Uterus (tissue), 3 donors: ENCODE measurements at regions not wholly inside any gene's neighbourhood (a gene's known extent, or its start where the extent isn't known, plus 50 kb on each side); places are given as distances from the start of the nearest gene placed in this dataset.
A peak's percentile ranks its signal among the peaks of the same experiment; 100 is the strongest.

ENCODE experiments used
- DNase-seq, 2 donors: peaks; one replicate each; pipeline ENCODE4 v3.0.0-alpha.2; 2019 to 2020
- H3K27ac ChIP-seq, 2 donors: fragments of 200-600 bp; sonication (generic); 1 replicate in 1 of 2; 2 replicates in 1 of 2; pipeline ENCODE4 v1.5.1; 2016 to 2018
- H3K27me3 ChIP-seq, 2 donors: fragments of 200-600 bp; sonication (generic); one replicate each; pipeline ENCODE4 v1.5.1; 2018 to 2019; ENCODE audit warnings: control low read depth in 1 of 2
- H3K36me3 ChIP-seq, 2 donors: fragments of 200-600 bp; sonication (generic); one replicate each; pipeline ENCODE4 v1.5.1; 2019; ENCODE audit warnings: control low read depth in 1 of 2
- H3K4me1 ChIP-seq, 2 donors: fragments of 200-600 bp; sonication (generic); one replicate each; pipeline ENCODE4 v1.5.1; 2018 to 2019; ENCODE audit warnings: control low read depth in 1 of 2
- H3K4me3 ChIP-seq, 2 donors: fragments of 200-600 bp; sonication (generic); 1 replicate in 1 of 2; 2 replicates in 1 of 2; pipeline ENCODE4 v1.5.1; 2018 to 2019; ENCODE audit warnings: mild to moderate bottlenecking in 1 of 2
- H3K9me3 ChIP-seq, 2 donors: fragments of 200-600 bp; sonication (generic); one replicate each; pipeline ENCODE4 v1.5.1; 2019; ENCODE audit warnings: control low read depth in 1 of 2
- POLR2A ChIP-seq, 2 donors: fragments of 450-650 bp; IDR thresholded peaks; one replicate each; pipeline ENCODE4 v1.6.1; 2016; ENCODE audit warnings: antibody characterized with exemption in 2 of 2, mild to moderate bottlenecking in 1 of 2, moderate library complexity in 1 of 2
- intact Hi-C: fragments of 100-400 bp; cut with DNase I; formaldehyde crosslinking; loops from one replicate; pipeline ENCODE4 v1.15.1; 2023; ENCODE audit warnings: low total_unique reads
- TF ChIP-seq, protein P1 (sequence below), 4 experiments: fragments of 200-600 bp in 2 of 4; fragments of 450-650 bp in 2 of 4; sonication (generic) in 2 of 4; IDR thresholded peaks; one replicate each; pipeline ENCODE4 v1.5.1; 2016 to 2019; ENCODE audit warnings: antibody characterized with exemption in 4 of 4, mild to moderate bottlenecking in 2 of 4, moderate library complexity in 1 of 4
- donor health status: DM: yes; HTN: yes; CAD: no.

DNA sequence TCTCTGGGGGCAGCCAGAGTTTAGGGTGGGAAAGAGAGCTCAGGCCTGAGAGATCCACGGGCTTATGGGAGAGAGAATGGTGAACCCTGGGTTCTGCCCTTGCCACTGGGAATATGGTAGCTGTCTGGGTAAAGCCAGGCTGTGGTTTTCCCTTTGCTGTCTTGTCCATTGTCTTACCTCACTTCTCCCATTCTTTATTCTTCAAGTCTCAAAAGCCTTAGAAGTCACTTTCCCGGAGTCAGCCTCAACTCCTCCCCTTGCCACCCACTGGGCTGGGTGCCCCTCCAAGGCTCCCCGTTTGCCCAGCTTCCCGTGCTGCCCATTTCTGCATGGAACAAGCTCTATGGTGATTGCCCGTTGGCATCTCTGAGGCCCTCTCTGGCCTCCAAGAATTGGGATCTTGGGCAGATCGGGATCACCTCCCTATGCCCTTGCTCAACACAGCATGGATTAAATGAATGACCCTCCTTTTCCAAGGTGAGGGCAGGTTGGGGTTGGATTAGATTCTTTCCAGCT is 228.2 kb downstream of the HAUS1 start:
- TF ChIP-seq POLR2A (IDR thresholded peaks at IDR 0.05): no peak
- TF ChIP-seq, protein P1, sequence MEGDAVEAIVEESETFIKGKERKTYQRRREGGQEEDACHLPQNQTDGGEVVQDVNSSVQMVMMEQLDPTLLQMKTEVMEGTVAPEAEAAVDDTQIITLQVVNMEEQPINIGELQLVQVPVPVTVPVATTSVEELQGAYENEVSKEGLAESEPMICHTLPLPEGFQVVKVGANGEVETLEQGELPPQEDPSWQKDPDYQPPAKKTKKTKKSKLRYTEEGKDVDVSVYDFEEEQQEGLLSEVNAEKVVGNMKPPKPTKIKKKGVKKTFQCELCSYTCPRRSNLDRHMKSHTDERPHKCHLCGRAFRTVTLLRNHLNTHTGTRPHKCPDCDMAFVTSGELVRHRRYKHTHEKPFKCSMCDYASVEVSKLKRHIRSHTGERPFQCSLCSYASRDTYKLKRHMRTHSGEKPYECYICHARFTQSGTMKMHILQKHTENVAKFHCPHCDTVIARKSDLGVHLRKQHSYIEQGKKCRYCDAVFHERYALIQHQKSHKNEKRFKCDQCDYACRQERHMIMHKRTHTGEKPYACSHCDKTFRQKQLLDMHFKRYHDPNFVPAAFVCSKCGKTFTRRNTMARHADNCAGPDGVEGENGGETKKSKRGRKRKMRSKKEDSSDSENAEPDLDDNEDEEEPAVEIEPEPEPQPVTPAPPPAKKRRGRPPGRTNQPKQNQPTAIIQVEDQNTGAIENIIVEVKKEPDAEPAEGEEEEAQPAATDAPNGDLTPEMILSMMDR (IDR thresholded peaks at IDR 0.05): no peak

DNA sequence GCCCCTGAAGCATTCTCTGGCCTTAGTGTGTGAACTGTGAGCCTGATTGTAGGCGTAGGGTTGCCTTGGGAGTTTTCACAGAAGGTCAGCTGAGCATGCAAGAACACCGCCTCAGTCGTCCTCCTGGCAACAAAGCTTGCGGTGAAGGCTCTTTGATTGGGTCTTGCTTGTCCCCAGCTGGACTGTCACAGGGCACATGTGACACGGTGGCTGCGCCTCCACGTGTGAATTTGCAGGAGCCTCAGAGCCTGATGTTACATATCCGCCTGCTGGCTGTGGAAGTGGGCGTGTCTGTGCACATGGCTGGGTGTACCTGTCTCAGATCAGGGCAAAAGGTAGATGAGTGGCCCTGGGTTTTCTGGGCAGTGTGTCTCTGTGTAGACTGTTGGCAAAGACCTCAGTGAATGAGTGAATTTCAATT is 228.7 kb downstream of the HAUS1 start:
- no peak for TF ChIP-seq POLR2A (IDR thresholded peaks at IDR 0.05)
- TF ChIP-seq, protein P1 (IDR thresholded peaks at IDR 0.05): no peak
- Histone ChIP-seq H3K36me3 (no peaks in the 10 kb centered on the region), H3K27ac (no peak overlapping the region), H3K27me3 (no peaks in the 10 kb centered on the region), H3K9me3 (no peaks in the 10 kb centered on the region), H3K4me1 (peaks cover 0 to 12% of the 10 kb centered on the region in 2 donors), H3K4me3 (no peak overlapping the region)
- DNase-seq: no peak
- intact Hi-C loops: no loop called here

More for the DNA sequence above, 228.2 kb downstream of the HAUS1 start:
- Histone ChIP-seq H3K4me1 (peaks cover 0 to 12% of the 10 kb centered on the region in 2 donors), H3K4me3 (no peak overlapping the region), H3K27me3 (no peaks in the 10 kb centered on the region), H3K36me3 (no peaks in the 10 kb centered on the region), H3K27ac (no peak overlapping the region), H3K9me3 (no peaks in the 10 kb centered on the region)
- intact Hi-C loops: no loop called here
- DNase-seq: no peak

DNA sequence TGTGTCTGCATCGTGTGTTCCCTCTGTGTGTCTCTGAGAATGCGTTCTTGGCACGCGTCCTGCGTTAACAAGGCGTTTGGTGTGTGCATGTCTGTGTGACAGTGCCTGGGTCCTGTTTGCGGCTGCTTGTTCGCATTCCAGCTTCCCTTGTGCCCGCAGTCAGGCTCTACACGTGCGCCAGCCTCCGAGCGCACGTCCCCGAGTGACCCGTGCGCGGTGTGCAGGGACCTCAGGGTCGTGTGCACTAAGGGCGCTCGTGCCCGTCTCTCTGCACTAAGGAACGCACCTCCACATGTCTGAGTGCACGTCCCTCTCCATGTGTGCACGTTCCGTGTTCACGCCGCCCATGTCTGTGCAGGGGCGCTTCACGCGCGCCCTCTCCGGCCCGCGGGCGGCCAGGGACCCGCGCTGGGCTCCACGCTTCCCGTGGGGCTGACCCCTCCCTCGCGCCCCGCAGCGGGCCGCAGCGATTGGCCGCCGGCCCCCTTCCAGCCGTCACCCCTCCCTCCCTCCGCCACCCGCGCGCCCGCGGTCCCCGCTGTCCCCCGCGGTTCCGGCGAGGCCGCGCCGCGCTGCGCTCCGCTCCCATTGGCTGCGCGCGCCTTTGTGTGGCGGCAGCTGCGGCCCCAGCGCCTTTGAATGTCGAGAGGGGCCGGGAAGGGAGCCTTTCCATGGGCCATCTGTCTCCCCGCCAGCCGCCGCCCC is 229.4 kb downstream of the HAUS1 start:
- intact Hi-C loops: no loop called here

DNA sequence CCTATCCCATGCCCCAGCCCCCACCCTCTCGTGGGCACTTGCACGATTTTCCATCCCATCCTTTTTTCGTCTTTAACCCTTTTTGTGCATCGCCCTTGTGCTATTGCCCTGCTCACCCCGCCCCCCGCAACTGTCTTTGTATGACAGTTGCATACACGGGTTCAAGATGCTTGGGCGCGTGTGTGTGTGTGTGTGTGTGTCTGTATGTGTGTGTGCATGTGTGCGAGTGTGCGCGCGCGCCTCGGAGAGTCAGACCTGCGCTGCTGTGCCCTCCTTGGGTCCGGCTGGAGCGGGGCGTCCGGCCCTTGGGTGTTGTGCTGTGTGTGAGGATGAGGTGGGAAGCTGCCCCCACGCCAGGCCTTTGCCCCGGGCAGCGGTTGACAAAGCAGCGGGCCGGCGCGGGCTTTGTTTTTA is 230.7 kb downstream of the HAUS1 start:
- TF ChIP-seq POLR2A (IDR thresholded peaks at IDR 0.05): no peak
- TF ChIP-seq, protein P1 (IDR thresholded peaks at IDR 0.05): no peak
- Histone ChIP-seq H3K4me3 (peak overlapping the region in 1 of 2 donors; percentile 31), H3K27ac (no peak overlapping the region), H3K9me3 (no peaks in the 10 kb centered on the region), H3K36me3 (no peaks in the 10 kb centered on the region), H3K27me3 (no peaks in the 10 kb centered on the region), H3K4me1 (peaks cover 0 to 12% of the 10 kb centered on the region in 2 donors)
- DNase-seq: no peak
- intact Hi-C loops: no loop called here

More for the DNA sequence above, 229.4 kb downstream of the HAUS1 start:
- Histone ChIP-seq H3K4me3 (peak overlapping the region in 1 of 2 donors; percentile 23), H3K4me1 (peaks cover 0 to 12% of the 10 kb centered on the region in 2 donors), H3K27me3 (no peaks in the 10 kb centered on the region), H3K36me3 (no peaks in the 10 kb centered on the region), H3K9me3 (no peaks in the 10 kb centered on the region), H3K27ac (no peak overlapping the region)
- TF ChIP-seq, protein P1 (IDR thresholded peaks at IDR 0.05): no peak
- peak in 1 of 2 donors; percentile 19 for TF ChIP-seq POLR2A (IDR thresholded peaks at IDR 0.05)
- no peak for DNase-seq

DNA sequence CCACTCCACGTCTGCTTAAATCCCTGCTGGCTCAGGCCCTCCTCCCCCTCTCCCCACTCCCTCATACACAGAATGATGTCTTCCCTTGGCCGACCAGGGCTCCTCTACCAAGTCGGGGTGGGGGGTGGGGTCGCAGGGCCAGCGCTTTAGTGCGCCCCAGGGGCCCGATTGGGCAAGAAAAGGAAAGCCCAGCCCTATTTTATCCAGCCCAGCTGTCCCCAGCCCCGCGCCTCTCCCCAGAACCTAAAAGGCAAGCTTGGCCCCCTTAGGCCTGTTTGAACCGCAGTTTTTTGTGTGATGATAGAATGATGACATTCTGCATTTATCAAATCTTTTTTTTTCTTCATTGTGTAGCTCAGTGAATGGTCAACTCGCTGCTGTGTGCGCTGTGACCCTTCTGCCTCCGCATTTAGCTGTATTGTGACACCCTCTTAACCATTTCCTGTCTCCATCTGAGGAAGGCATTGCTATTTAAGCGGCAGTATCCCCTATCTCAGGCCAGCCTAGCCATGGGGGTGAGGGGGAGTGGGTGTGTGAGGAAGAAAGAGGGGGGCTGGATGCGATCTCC is 231.4 kb downstream of the HAUS1 start:
- intact Hi-C loops: no loop called here
- DNase-seq: no peak
- Histone ChIP-seq H3K4me1 (peaks cover 0 to 12% of the 10 kb centered on the region in 2 donors), H3K27ac (no peak overlapping the region), H3K36me3 (no peaks in the 10 kb centered on the region), H3K9me3 (no peaks in the 10 kb centered on the region), H3K4me3 (no peak overlapping the region), H3K27me3 (no peaks in the 10 kb centered on the region)
- no peak for TF ChIP-seq POLR2A (IDR thresholded peaks at IDR 0.05)
- TF ChIP-seq, protein P1 (IDR thresholded peaks at IDR 0.05): no peak
